GM12878 (cell line): ENCODE measurements at regions not wholly inside any gene's neighbourhood (a gene's known extent, or its start where the extent isn't known, plus 50 kb on each side); places are given as distances from the start of the nearest gene placed in this dataset.

Experiments used
- ATAC-seq: fragments of 200-7000 bp; cut with Tn5 transposase; 3 replicates; pipeline ENCODE4 v1.9.1; 2020; ENCODE audit warnings: mild to moderate bottlenecking, moderate library complexity
- BruUV-seq: library from RNA; stranded (reverse); fragments of 400-500 nt; replicated peaks from 2 replicates; lab custom pipeline; 2021; lab: Mats Ljungman, UMichigan
- CTCF ChIA-PET: fragments of 300-600 bp; sonication (Branson Sonifier 250); formaldehyde crosslinking; extraction: SDS; loops from one replicate; lab custom pipeline; 2021; ENCODE audit warnings: inconsistent platforms; lab: Yijun Ruan, JAX
- POLR2A ChIA-PET: fragments of 350-600 bp; formaldehyde crosslinking; extraction: SDS; loops from one replicate; lab custom pipeline; 2021; ENCODE audit warnings: inconsistent platforms; lab: Charles Lee
- RAD21 ChIA-PET: fragments of 300-600 bp; sonication (Branson Sonifier 250); formaldehyde crosslinking; loops from one replicate; lab custom pipeline; 2023; ENCODE audit warnings: antibody characterized with exemption; ENCODE audit not compliant: unreplicated experiment; lab: Charles Lee
- SMC1A ChIA-PET: fragments of 300-600 bp; sonication (Branson Sonifier 250); formaldehyde crosslinking; loops from one replicate; lab custom pipeline; 2023; ENCODE audit not compliant: unreplicated experiment, uncharacterized antibody; lab: Charles Lee
- DNase-seq: peaks from one replicate; pipeline ENCODE4 v3.0.0-alpha.2; 2011; ENCODE audit warnings: low read depth, low spot score
- FAIRE-seq: peaks from 3 replicates; lab custom pipeline; 2011; peaks lifted over from hg19 to GRCh38; lab: Jason Lieb, UNC
- H2AFZ ChIP-seq: 2 replicates; pipeline ENCODE4 v1.6.0; 2011; ENCODE audit warnings: low read depth, low read length, control low read depth; ENCODE audit not compliant: control insufficient read depth
- H3K27ac ChIP-seq: 2 replicates; pipeline ENCODE4 v1.5.1; 2011; ENCODE audit warnings: control low read depth; ENCODE audit not compliant: control insufficient read depth, insufficient read depth
- H3K27me3 ChIP-seq, 2 experiments: replicated peaks in 1 of 2; 2 replicates each; pipeline versions ENCODE4 v1.6.0 to v1.6.1; 2011; ENCODE audit warnings: low read length in 1 of 2; ENCODE audit not compliant: control insufficient read depth in 2 of 2, insufficient read depth in 2 of 2
- H3K36me3 ChIP-seq, 2 experiments: 2 replicates each; pipeline ENCODE4 v1.5.1; 2011; ENCODE audit warnings: low read length in 1 of 2; ENCODE audit not compliant: control insufficient read depth in 2 of 2, insufficient read depth in 2 of 2
- H3K4me1 ChIP-seq: 2 replicates; pipeline ENCODE4 v1.6.1; 2011; ENCODE audit warnings: mild to moderate bottlenecking, low read length, moderate library complexity, mixed read lengths; ENCODE audit not compliant: control insufficient read depth, insufficient read depth
- H3K4me2 ChIP-seq: 2 replicates; pipeline ENCODE4 v1.6.0; 2011; ENCODE audit warnings: control low read depth; ENCODE audit not compliant: control insufficient read depth, insufficient read depth
- H3K4me3 ChIP-seq: fragments of 200-600 bp; sonication (generic); 2 replicates; pipeline ENCODE4 v1.5.1; 2016
- H3K79me2 ChIP-seq: 2 replicates; pipeline ENCODE4 v1.6.0; 2011; ENCODE audit warnings: low read length; ENCODE audit not compliant: control insufficient read depth, insufficient read depth
- H3K9ac ChIP-seq: 2 replicates; pipeline ENCODE4 v1.8.0; 2011; ENCODE audit warnings: low read length, control low read depth, mixed read lengths; ENCODE audit not compliant: control insufficient read depth, insufficient read depth
- H3K9me3 ChIP-seq: replicated peaks from 3 replicates; pipeline ENCODE4 v1.5.1; 2011; ENCODE audit warnings: mild to moderate bottlenecking, low read length; ENCODE audit not compliant: control insufficient read depth, insufficient read depth
- H4K20me1 ChIP-seq: 2 replicates; pipeline ENCODE4 v1.6.0; 2011; ENCODE audit not compliant: control insufficient read depth, insufficient read depth
- JUND ChIP-seq: IDR thresholded peaks from 2 replicates; pipeline ENCODE4 v1.6.1; 2012; ENCODE audit warnings: low read depth, mild to moderate bottlenecking, low read length, improper control_type of control experiment, moderate library complexity
- RBBP5 ChIP-seq: fragments of 200-600 bp; sonication (generic); conservative IDR thresholded peaks from 2 replicates; pipeline ENCODE4 v1.6.1; 2016
- WRNIP1 ChIP-seq: IDR thresholded peaks from 2 replicates; pipeline ENCODE4 v1.6.1; 2011; ENCODE audit warnings: low read depth, low read length, improper control_type of control experiment, borderline replicate concordance
- WGBS: methylation state at CpG from one replicate; pipeline ENCODE4 v1.1.6; 2016; ENCODE audit warnings: low lambda C conversion rate; ENCODE audit not compliant: insufficient replicate concordance, insufficient coverage; ENCODE audit errors: missing lambda C conversion rate; 5-methylcytosine and 5-hydroxymethylcytosine counted together
- in situ Hi-C: fragments of 300-500 bp; cut with MboI; formaldehyde crosslinking; loops from 9 replicates; pipeline ENCODE4 v1.14.3; 2018; ENCODE audit warnings: mixed read lengths
- intact Hi-C: fragments of 100-400 bp; cut with micrococcal nuclease; formaldehyde crosslinking; loops from one replicate; pipeline ENCODE4 v1.14.2; 2022; ENCODE audit not compliant: unreplicated experiment
- TF ChIP-seq, protein P1 (sequence below): fragments of 450-650 bp; IDR thresholded peaks from 2 replicates; pipeline ENCODE4 v1.6.1; 2016; ENCODE audit warnings: mild to moderate bottlenecking, moderate library complexity, borderline replicate concordance

DNA sequence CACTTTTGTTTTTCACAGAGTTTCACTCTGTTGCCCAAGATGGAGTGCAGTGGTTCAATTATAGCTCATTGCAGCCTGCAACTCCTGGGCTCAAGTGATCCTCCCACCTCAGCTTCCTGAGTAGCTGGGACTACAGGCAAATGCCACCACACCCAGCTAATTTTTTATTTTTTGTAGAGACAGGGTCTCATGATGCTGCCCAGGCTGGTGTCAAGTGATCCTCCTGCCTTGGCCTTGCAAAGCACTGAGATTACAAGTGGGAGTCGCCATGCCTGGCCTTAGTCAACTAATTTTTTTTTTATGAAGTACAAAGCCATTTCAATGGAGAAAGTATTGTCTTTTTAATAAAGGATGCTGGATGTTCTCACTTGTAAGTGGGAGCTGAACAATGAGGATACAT is 51.3 kb upstream of the UXT start:
- Histone ChIP-seq H3K4me3 (no peak overlapping the region), H3K9me3 (no peaks in the 10 kb centered on the region), H3K4me2 (no peak overlapping the region), H3K27me3 (no peaks in the 10 kb centered on the region), H3K27ac (no peak overlapping the region), H4K20me1 (no peaks in the 10 kb centered on the region), H3K79me2 (no peaks in the 10 kb centered on the region), H3K4me1 (no peaks in the 10 kb centered on the region), H3K9ac (no peak overlapping the region), H3K36me3 (no peaks in the 10 kb centered on the region), H2AFZ (no peak overlapping the region)
- no peak for ATAC-seq
- in situ Hi-C loops, result no loop called here
- ChIA-PET RAD21 (no interaction called here), CTCF (no interaction called here), POLR2A (no interaction called here), SMC1A (no interaction called here)
- TF ChIP-seq RBBP5 (no peak), WRNIP1 (no peak), JUND (no peak)
- TF ChIP-seq, protein P1, sequence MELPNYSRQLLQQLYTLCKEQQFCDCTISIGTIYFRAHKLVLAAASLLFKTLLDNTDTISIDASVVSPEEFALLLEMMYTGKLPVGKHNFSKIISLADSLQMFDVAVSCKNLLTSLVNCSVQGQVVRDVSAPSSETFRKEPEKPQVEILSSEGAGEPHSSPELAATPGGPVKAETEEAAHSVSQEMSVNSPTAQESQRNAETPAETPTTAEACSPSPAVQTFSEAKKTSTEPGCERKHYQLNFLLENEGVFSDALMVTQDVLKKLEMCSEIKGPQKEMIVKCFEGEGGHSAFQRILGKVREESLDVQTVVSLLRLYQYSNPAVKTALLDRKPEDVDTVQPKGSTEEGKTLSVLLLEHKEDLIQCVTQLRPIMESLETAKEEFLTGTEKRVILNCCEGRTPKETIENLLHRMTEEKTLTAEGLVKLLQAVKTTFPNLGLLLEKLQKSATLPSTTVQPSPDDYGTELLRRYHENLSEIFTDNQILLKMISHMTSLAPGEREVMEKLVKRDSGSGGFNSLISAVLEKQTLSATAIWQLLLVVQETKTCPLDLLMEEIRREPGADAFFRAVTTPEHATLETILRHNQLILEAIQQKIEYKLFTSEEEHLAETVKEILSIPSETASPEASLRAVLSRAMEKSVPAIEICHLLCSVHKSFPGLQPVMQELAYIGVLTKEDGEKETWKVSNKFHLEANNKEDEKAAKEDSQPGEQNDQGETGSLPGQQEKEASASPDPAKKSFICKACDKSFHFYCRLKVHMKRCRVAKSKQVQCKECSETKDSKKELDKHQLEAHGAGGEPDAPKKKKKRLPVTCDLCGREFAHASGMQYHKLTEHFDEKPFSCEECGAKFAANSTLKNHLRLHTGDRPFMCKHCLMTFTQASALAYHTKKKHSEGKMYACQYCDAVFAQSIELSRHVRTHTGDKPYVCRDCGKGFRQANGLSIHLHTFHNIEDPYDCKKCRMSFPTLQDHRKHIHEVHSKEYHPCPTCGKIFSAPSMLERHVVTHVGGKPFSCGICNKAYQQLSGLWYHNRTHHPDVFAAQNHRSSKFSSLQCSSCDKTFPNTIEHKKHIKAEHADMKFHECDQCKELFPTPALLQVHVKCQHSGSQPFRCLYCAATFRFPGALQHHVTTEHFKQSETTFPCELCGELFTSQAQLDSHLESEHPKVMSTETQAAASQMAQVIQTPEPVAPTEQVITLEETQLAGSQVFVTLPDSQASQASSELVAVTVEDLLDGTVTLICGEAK, result no peak
- BruUV-seq, result no TSS peak
- WGBS, result 0% methylated on average over 1 of the region's 1 CpG
- no peak for DNase-seq
- intact Hi-C loops, result no loop called here
- FAIRE-seq, result no peak
